ENCODE measurements at regions not wholly inside any gene's neighbourhood (a gene's known extent, or its start where the extent isn't known, plus 50 kb on each side); places are given as distances from the start of the nearest gene placed in this dataset.

DNA sequence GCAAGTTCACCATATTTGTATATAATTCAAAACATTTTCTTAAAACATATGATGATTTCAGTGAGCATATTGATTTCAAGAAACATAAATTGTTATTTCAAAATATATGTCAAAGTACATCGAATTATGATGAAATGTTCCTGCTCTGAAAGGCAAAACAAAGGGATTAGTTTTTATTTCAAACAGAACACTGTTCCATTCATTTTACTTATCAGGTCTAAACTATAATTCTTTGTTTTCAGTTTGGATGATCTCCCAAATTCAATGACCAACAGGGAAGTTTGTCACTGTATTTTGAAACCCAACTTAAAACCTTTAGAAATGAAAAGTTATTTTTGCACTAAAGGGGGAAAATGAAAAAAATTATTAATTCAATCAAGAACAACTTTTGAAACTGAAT, 610.2 kb downstream of the SLITRK1 start:
- no peaks in the 10 kb centered on the region for H3K27me3 ChIP-seq
- no peak overlapping the region for H3K9ac ChIP-seq (ENCODE audit: low read depth in 2 of 2, low read length in 2 of 2)
- no peak overlapping the region for H3K4me3 ChIP-seq
- no peaks in the 10 kb centered on the region for H3K4me1 ChIP-seq
- no peak overlapping the region for H3K27ac ChIP-seq
- no peak for DNase-seq
- H3K36me3 ChIP-seq: no peaks in the 10 kb centered on the region
- TF ChIP-seq, protein P1, sequence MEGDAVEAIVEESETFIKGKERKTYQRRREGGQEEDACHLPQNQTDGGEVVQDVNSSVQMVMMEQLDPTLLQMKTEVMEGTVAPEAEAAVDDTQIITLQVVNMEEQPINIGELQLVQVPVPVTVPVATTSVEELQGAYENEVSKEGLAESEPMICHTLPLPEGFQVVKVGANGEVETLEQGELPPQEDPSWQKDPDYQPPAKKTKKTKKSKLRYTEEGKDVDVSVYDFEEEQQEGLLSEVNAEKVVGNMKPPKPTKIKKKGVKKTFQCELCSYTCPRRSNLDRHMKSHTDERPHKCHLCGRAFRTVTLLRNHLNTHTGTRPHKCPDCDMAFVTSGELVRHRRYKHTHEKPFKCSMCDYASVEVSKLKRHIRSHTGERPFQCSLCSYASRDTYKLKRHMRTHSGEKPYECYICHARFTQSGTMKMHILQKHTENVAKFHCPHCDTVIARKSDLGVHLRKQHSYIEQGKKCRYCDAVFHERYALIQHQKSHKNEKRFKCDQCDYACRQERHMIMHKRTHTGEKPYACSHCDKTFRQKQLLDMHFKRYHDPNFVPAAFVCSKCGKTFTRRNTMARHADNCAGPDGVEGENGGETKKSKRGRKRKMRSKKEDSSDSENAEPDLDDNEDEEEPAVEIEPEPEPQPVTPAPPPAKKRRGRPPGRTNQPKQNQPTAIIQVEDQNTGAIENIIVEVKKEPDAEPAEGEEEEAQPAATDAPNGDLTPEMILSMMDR (IDR thresholded peaks at IDR 0.05): no peak
- H3K9me3 ChIP-seq: no peaks in the 10 kb centered on the region
- intact Hi-C loops (cut with DNase I): no loop called here

DNA sequence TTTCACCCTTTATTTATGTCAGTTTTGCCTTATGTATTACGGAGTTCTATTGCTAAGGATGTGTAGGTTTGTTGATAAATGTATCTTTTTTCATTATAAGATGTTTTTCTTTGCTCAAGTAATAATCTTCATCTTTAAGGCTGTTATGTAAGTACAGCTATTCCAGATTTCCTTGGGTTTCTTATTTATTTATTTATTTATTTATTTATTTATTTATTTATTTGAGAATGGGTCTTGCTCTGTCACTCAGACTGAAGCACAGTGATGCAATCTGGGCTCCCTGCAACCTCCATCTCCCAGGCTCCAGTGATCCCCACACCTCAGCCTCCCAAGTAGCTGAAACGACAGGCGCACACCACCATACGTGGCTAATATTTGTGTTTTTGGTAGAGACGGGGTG, 617.0 kb downstream of the SLITRK1 start:
- H3K9ac ChIP-seq (ENCODE audit: low read depth in 2 of 2, low read length in 2 of 2): no peak overlapping the region
- TF ChIP-seq, protein P1 (IDR thresholded peaks at IDR 0.05): no peak
- H3K9me3 ChIP-seq: no peaks in the 10 kb centered on the region
- no peaks in the 10 kb centered on the region for H3K27me3 ChIP-seq
- no peaks in the 10 kb centered on the region for H3K36me3 ChIP-seq
- no peak overlapping the region for H3K4me3 ChIP-seq
- H3K27ac ChIP-seq: no peak overlapping the region
- intact Hi-C loops (cut with DNase I): no loop called here
- no peaks in the 10 kb centered on the region for H3K4me1 ChIP-seq
- no peak for DNase-seq

DNA sequence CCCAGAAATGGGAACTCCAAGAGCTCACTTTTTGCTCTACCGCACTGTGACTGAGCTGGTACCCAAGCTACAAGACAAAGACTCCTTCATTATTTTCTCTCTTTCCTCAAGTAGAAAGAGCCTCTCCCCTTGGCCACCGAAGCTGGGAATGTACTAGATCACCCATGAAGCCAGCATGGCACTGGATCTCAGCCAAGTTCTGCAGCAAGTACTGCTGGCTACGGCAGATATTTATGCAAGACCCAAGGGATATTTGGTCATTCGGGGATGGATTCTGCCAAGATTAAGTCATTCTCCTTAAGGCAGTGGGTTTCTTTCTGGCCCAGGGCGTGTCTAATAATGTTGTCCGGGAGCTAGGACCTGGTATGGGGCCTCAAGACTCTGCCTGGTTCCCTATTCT, 633.5 kb downstream of the SLITRK1 start:
- no peak for DNase-seq
- no peaks in the 10 kb centered on the region for H3K4me1 ChIP-seq
- intact Hi-C loops (cut with DNase I): no loop called here
- no peaks in the 10 kb centered on the region for H3K9me3 ChIP-seq
- H3K27me3 ChIP-seq: no peaks in the 10 kb centered on the region
- H3K27ac ChIP-seq: no peak overlapping the region
- TF ChIP-seq, protein P1 (IDR thresholded peaks at IDR 0.05): no peak
- no peaks in the 10 kb centered on the region for H3K36me3 ChIP-seq
- no peak overlapping the region for H3K4me3 ChIP-seq
- no peak overlapping the region for H3K9ac ChIP-seq (ENCODE audit: low read depth in 2 of 2, low read length in 2 of 2)

DNA sequence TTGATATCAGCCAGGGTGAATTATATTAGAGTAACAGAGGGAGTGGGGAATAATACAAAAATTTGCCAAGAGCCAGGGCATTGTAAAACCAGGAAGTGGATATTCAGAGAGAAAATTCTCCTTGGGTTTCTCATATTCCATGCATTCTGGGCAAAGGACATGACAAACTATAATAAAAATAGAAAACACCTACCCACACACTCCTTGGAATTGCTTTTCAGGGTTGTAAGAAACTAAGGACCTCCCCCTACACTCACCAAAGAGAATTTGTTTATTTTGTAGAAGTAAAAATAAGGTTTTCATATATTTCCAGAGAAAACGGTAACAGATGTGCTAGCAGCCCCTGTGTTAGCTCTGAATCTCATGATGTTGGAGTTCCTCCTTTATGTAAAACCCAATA, 649.6 kb downstream of the SLITRK1 start:
- Histone ChIP-seq H3K27ac (no peak overlapping the region), H3K36me3 (no peaks in the 10 kb centered on the region), H3K4me1 (no peaks in the 10 kb centered on the region), H3K9me3 (no peaks in the 10 kb centered on the region), H3K27me3 (no peaks in the 10 kb centered on the region), H3K4me3 (no peak overlapping the region), H3K9ac (ENCODE audit: low read depth in 2 of 2, low read length in 2 of 2) (no peak overlapping the region)
- no peak for DNase-seq
- intact Hi-C loops (cut with DNase I): no loop called here
- TF ChIP-seq, protein P1 (IDR thresholded peaks at IDR 0.05): no peak

DNA sequence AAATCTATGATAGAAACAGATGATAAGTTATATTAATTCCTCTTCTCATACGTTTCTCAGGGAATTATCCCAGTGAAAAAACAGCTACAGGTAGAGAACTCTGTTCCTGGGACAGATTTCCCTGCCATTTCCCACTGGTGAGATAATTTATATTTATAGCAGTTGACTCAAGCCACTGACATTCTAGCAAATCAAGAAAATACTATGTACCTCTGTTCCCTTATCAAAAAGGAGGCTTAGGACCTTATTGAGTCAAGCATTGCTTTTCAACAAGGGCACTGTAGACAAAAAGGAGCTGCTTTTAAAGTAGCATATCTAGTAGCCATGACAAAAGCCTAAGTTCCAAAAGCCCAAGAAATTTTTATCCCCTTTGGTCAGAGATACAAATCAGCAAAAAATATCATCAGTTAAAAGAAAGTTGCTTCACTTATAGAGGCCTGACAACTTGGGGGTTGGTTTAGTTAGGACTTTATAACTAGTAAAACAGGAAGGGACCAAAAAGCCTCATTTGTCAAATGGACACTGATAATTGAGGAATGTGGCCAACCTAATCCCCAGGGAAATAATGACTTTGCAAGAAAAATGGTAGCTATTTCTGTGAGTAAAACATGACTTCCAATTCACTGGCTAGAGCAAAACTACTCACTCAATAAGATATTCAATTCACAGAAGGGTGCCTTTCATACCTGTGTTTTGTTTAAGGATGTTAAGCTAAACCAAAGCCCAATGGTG, 652.5 kb downstream of the SLITRK1 start:
- no peak overlapping the region for H3K9ac ChIP-seq (ENCODE audit: low read depth in 2 of 2, low read length in 2 of 2)
- no peaks in the 10 kb centered on the region for H3K36me3 ChIP-seq
- TF ChIP-seq, protein P1 (IDR thresholded peaks at IDR 0.05): no peak
- no peaks in the 10 kb centered on the region for H3K4me1 ChIP-seq
- H3K27ac ChIP-seq: no peak overlapping the region
- no peaks in the 10 kb centered on the region for H3K9me3 ChIP-seq
- no peak for DNase-seq
- no peak overlapping the region for H3K4me3 ChIP-seq
- intact Hi-C loops (cut with DNase I): no loop called here
- H3K27me3 ChIP-seq: no peaks in the 10 kb centered on the region

All from colonic mucosa (tissue), 4 donors.